GM18502 (cell line): ENCODE measurements at regions not wholly inside any gene's neighbourhood (a gene's known extent, or its start where the extent isn't known, plus 50 kb on each side); places are given as distances from the start of the nearest gene placed in this dataset.
A peak's percentile ranks its signal among the peaks of the same experiment; 100 is the strongest.
"Not testable (repeated sequence)": the region's sequence is repeated elsewhere in the genome, so short reads cannot be mapped to it uniquely, and the experiment has no call there.

Source experiments
- ATAC-seq: cut with Tn5 transposase; IDR thresholded peaks from one replicate; pipeline ENCODE4 v1.9.1; 2021; ENCODE audit warnings: mild to moderate bottlenecking; ENCODE audit not compliant: unreplicated experiment, poor library complexity

GRCh38 chr3:110704332-110704731 lies 367.3 kb upstream of the NECTIN3 start:
- not testable (repeated sequence) for ATAC-seq

DNA sequence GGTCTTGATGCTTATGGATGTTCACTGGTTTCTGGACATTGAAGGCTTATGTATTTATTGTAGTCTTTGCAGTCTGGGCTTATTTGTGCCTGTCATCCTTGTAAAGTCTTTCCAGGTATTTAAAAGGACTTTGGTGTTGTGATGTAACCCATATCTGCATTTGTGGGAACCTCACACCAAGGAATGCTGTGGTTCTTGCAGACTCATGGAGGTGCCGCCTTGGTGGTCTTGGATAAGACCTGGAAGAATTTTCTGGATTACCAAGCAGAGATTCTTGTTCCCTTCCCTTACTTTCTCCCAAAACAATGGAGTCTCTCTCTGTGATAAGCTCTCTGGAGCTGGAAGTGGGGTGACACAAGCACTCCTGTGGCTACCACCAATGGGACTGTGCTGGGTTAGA lies 363.5 kb upstream of the NECTIN3 start:
- no peak for ATAC-seq

DNA sequence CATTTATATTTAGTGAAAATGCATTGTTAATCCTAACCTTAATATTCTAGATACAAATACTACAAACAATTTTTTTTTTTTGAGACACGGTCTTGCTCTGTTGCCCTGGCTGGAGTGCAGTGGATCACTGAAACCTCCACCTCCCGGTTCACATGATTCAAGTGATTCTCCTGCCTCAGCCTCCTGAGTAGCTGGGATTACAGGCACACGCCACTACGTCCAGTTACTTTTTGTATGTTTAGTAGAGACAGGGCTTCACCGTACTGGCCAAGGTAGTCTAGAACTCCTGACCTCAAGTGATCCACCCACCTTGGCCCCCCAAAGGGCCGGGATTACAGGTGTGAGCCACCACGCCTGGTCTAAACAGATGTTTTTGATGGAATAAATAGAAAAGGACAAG lies 361.5 kb upstream of the NECTIN3 start:
- ATAC-seq = no peak

DNA sequence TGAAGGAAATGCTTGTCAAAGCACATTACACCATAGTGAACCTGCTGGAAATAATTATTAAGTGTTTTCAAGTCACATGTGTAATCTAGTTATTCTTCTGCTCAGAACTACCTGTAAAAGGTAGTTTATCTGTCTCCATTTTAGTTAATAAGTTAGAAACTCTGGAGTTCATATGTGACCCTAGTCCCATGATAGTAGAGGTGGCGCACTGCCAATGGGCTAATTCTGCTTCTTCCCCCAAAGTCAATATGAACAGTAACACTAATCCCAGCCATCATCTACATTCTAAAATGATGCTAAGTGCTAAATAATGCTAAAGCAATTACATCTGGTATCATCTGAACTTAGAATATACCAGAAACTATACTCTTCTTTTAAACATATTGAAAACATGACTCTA lies 361.0 kb upstream of the NECTIN3 start:
- no peak for ATAC-seq

DNA sequence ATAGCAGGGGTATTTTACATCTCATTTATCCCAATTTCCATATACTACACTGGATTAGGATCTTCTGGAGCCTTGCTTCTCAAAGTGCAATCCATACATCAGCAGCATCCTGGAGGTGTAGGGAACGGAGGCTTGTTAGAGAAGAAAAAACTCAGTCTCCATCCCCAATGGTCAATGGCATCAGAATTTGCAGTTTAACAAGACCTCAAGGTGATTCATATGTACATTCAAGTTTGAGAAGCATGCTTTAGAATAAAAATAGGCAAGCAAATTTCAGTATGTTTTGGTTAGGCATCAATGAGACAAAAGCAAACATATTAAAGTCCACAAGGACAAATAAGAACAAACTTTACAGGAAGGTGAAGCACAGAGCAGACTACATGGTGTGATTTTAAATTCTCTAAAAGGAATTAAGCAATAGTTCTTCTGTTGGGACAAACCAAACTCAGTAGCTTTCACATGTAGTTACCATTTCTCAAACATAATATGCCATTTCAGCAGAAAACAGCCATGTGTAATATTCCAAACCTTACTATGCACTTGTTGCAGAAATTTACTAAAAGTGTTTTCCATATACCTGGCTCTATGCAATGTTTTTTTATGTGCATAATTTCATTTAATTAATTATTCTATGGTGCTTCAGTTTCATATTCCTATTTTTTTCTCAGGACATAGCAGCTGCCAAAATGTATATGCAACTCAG lies 360.3 kb upstream of the NECTIN3 start:
- ATAC-seq = no peak

DNA sequence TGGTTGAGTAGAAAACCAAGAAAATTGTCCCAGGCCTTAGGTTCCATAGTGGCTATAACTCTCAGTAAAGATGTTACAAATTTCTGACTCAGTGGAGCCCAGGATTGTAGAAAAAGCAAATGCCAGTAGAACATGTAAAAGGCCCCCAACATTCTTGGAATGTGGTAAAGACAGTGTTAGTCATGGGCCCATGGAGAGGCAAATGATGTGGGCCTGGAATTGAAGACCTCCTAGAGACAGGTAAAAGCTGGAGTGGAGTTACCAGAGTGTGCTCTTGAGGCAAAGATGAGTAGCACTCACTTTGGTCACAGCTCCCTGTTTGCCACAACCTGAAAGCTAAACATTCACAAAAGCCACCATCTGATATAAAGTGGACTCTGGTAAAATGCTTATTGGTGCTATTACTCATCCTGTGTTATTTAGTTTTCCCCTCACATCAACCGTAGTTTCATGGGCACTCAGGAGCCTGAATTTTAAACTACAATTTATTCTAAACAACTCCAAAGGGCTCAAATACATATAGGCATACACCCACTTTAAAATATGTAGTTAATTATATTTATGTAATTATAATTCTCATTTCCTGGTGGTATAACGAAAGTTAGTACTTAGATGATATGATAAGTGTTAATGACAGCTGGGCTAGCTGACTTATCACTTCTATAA lies 359.6 kb upstream of the NECTIN3 start:
- no peak for ATAC-seq

DNA sequence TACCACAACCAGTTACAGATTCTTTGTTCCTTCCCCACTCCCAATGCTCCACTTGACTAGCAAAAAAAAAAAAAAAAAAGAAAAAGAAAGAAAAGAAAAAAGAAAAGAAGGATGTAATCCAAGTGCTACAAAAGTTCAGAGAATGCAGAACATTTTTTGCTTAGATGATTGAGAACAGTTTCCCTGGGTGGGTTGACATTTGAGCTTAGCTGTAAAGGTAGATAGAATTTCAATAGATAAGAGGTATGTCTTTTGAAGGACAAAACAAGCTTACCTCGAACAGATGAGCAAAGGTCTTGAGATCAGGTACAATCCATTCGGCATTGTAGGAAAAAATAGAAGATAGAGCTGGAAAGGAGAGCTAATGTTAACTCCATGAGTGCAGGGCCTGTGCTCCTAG lies 344.6 kb upstream of the NECTIN3 start:
- ATAC-seq = no peak

GRCh38 chr3:110731148-110731547 lies 340.5 kb upstream of the NECTIN3 start:
- no peak for ATAC-seq

GRCh38 chr3:110732420-110732819 lies 339.2 kb upstream of the NECTIN3 start:
- no peak for ATAC-seq

GRCh38 chr3:110733045-110733444 lies 338.6 kb upstream of the NECTIN3 start:
- ATAC-seq = no peak

GRCh38 chr3:110734524-110734923 lies 337.1 kb upstream of the NECTIN3 start:
- no peak for ATAC-seq

GRCh38 chr3:110736332-110736731 lies 335.3 kb upstream of the NECTIN3 start:
- ATAC-seq = peak; percentile 96

GRCh38 chr3:110738531-110738930 lies 333.1 kb upstream of the NECTIN3 start:
- ATAC-seq = no peak

- ATAC-seq = no peak
These were observed 329.7 kb upstream of the NECTIN3 start for GRCh38 chr3:110741891-110742290.

GRCh38 chr3:110743202-110743601 lies 328.4 kb upstream of the NECTIN3 start:
- ATAC-seq = no peak

DNA sequence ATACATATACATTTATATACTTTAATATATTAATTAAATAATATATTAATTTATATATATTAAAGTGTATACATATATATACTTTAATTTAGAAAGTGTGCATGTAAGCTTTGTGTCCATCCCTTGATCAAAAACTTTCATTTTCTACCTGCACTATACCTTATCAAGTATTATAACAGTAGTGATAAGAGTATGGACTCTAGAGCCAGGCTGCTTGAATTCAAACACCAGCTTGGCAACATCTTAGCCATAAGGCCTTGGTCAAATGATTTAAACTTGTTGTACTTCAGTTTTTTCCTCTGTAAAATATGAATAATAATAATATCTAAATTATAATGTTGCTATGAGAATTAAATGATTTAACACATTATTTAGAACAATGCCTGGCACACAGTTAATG lies 327.6 kb upstream of the NECTIN3 start:
- no peak for ATAC-seq

GRCh38 chr3:110744723-110745122 lies 326.9 kb upstream of the NECTIN3 start:
- ATAC-seq = no peak

GRCh38 chr3:110749006-110749405 lies 322.6 kb upstream of the NECTIN3 start:
- ATAC-seq = no peak

DNA sequence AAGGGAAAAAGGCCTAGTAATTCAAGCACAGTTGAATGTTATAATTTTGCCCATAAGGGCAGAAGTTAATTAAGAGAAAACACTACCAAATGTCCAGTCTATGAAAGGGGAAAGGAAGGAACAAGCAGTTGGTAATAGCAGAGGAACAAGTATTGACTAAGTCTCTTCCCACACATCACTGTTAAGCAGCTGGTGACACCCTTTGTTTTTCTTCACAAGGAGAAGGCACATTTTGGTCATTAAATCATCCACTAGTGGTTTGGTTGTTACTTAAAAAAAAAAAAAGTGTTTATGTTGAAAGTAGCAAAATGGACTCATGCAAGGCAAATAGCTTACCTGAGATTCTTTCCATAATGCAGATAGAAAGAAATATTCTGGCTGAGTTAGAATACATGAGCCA lies 321.4 kb upstream of the NECTIN3 start:
- no peak for ATAC-seq

GRCh38 chr3:110752307-110752706 lies 319.3 kb upstream of the NECTIN3 start:
- no peak for ATAC-seq

GRCh38 chr3:110753516-110753915 lies 318.1 kb upstream of the NECTIN3 start:
- no peak for ATAC-seq
